ENCODE measurements at regions not wholly inside any gene's neighbourhood (a gene's known extent, or its start where the extent isn't known, plus 50 kb on each side); places are given as distances from the start of the nearest gene placed in this dataset.
"Not testable (repeated sequence)": the region's sequence is repeated elsewhere in the genome, so short reads cannot be mapped to it uniquely, and the experiment has no call there.

GRCh38 chrX:81857192-81857591 is 655.3 kb downstream of the SH3BGRL start:
- no peak for DNase-seq

DNA sequence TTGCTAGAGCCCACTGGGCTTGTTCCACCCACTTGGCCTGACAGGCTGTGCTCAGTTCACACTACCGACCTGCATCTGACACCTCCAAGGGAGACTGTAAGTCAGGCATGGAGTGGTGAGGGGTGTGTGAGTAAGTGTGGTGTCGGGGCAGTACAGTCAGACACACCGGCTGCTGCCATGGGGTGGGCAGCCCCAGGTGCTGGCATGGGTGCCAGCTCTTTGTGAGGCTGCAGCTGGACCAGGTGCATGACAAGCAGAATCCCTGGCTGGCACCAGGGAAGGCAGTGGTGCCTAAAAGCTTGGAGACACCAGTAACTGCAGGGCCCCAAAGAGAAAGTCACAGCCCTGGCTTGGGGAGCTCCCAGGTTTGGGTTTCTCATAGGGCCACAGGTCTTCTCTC is 665.0 kb downstream of the SH3BGRL start:
- no peak for DNase-seq

- DNase-seq, result no peak
Observed at GRCh38 chrX:81868979-81869378, 667.1 kb downstream of the SH3BGRL start.

DNA sequence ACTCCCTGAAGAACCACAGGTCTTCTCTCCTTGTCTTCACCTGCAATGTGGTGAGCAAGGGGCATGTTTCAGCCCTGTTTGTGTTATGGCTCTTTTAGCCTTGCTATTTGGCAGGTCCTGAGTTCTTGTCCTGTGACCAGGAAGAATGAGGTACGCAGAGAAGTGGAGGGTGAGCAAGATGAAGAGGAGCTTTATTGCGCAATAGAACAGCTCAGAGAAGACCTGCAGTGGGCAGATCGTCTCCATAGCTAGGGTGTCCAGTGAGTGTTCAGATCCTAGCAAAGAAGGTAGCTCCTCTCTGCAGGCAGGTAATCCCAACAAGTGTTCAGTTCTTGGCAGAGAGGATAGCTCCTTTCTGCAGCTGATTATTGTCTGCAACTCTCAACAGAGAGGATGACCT is 672.9 kb downstream of the SH3BGRL start:
- DNase-seq, result no peak

GRCh38 chrX:81875800-81876199 is 673.9 kb downstream of the SH3BGRL start:
- DNase-seq, result no peak

- DNase-seq, result no peak
Observed at GRCh38 chrX:81876437-81876836, 674.5 kb downstream of the SH3BGRL start.

- DNase-seq, result no peak
Observed at GRCh38 chrX:81890521-81890920, 688.6 kb downstream of the SH3BGRL start.

- no peak for DNase-seq
Observed at GRCh38 chrX:81900522-81900921, 698.6 kb downstream of the SH3BGRL start.

- DNase-seq, result no peak
Observed at GRCh38 chrX:81925812-81926211, 723.9 kb downstream of the SH3BGRL start.

DNA sequence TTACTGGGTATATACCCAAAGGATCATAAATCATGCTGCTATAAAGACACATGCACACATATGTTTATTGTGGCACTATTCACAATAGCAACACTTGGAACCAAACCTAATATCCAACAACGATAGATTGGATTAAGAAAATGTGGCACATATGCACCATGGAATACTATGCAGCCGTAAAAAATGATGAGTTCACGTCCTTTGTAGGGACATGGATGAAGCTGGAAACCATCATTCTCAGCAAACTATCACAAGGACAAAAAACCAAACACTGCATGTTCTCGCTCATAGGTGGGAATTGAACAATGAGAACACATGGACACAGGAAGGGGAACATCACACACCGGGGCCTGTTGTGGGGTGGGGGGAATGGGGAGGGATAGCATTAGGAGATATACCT is 744.0 kb downstream of the SH3BGRL start:
- not testable (repeated sequence) for DNase-seq

DNA sequence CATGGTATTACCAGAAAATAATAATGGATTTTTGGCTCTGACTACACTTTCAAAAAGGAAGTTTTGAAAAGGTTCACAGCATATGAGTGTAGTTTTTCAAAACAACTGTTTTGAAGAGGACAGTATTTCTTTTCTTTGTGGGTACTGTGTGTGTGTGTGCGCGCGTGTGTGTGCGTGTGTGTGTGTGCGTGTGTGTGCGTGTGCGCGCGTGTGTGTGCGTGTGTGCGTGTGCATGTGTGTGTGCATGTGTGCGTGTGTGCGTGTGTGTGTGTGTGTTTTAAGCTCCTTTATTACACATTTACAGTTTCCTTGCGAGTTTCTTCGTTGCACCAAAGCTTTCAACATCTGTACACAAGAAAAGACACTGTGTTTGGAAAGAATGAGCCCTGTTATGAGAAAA is 755.4 kb downstream of the SH3BGRL start:
- DNase-seq, result no peak

GRCh38 chrX:81957900-81958545 is 756.1 kb downstream of the SH3BGRL start:
- peak; percentile 10 for DNase-seq

GRCh38 chrX:81959964-81960363 is 758.1 kb downstream of the SH3BGRL start:
- DNase-seq, result no peak

GRCh38 chrX:81974413-81974812 is 772.5 kb downstream of the SH3BGRL start:
- not testable (repeated sequence) for DNase-seq

DNA sequence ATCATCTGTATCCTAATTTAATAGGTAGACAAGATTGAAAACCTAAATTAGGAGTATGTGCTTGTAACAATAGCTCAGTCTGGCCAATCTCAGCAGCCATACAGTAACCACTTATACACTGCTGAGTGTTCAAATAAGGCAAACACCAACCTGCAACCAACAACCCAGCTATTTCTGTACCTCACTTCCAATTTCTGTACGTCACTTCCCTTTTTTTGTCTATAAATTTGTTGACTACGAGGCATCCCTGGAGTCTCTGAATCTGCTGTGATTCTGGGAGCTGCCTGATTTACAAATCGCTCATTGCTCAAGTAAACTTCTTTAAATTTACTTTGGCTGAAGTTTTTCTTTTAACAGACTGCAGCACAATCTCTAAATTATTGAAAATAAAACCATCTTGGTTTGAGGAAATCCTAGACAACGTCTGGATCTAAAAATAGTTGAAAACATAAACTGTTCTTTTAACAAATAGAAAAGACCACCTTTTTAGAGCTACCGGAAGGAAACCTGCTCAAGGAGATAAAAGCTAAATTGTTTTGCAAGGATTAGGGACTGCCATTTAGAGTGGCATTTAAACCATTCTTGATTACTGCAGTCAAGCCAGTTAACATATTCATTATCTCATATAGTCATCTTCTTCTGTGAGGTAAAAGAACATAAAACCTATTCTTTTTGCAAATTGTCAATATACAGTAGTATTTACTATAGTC is 778.1 kb downstream of the SH3BGRL start:
- DNase-seq, result no peak

GRCh38 chrX:81987217-81987616 is 785.3 kb downstream of the SH3BGRL start:
- not testable (repeated sequence) for DNase-seq

DNA sequence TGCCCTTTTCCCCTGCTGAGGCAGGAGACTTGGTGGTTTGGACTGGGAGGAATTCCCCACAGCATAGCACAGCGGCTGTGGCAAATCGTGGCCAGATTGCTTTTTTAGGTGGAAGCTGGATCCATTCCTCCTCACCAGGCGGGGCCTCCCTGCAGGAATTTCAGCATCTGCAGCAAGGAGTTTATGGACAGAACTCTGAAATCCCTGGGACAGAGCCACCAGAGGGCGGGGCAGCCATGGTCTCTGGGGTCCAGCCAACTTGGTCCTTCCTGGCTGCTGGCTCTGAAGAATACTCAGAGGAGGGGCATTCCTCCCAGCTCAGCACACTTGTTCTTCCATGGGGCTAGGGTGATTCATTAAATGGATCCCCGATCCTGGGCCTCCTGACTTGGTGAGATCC is 794.3 kb downstream of the SH3BGRL start:
- no peak for DNase-seq

GRCh38 chrX:82029571-82030218 is 827.8 kb downstream of the SH3BGRL start:
- DNase-seq, result no peak

DNA sequence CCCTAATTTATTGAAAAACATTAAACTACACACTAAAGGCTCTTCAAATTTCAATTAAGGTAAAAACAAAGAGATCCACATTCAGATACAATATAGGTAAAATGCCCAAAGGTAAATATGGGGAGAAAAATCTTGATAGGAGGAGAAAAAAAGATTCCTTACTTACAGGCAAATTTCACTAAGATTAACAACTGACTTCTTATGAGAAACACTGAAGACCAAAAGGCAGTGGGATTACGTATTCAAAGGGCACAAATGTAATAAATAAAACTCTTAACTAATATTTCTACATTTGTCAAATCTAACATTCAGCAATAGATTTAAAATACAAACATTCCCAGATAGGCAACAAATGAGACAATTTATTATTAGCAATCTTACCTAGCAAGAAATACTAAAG is 829.3 kb downstream of the SH3BGRL start:
- no peak for DNase-seq

DNA sequence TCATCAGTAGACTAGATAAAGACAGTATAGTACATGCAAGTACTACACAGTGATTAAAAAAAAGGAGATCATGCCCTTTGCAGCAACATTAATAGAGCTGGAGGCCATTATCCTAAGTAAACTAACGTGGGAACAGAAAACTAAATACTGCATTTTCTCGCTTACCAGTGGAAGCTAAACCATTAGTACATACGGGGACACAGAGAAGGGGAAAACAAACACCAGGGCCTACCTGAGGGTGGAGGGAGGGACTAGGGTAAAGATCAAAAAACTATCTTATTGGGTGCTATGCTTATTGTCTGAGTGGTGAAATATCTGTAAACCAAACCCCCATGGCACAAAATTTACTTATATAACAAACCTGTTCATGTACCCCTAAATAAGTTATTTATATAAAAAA is 836.9 kb downstream of the SH3BGRL start:
- no peak for DNase-seq

GRCh38 chrX:82041034-82041433 is 839.1 kb downstream of the SH3BGRL start:
- DNase-seq, result no peak

DNA sequence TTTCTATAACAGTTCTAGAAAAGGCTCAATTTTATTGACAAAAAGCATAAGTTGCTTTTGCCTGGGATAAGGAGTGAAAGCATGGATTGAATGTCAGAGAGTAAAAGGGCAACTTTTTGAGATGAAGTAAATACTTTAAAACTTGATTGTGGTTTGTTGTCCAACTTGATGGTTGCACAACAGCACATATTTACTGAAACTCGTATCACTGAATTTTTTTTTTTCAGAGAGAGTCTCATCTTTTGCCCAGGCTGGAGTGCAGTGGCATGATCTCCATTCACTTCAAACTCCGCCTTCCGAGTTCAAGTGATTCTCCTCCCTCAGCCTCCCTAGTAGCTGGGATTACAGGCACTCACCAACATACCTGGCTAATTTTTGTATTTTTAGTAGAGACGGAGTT is 856.8 kb downstream of the SH3BGRL start:
- DNase-seq, result no peak

DNA sequence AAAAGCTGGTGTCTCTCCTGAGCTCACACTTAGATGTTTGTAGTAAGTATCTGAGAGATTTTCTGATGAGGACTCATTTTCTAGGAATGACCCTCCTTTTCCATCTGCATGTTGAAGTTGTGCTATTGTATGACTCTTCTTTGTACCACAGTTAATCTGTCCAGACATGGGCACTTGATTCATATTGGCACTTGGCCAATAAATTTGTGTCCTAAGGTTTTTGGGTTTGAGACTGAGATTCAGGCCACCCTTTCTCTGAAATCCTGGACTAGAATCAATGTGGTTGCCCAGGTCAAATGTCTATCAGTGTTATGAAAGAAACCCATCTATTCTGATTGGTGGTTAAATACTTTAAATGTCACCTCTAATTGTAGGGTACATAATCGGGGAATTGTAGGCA is 869.0 kb downstream of the SH3BGRL start:
- no peak for DNase-seq

DNA sequence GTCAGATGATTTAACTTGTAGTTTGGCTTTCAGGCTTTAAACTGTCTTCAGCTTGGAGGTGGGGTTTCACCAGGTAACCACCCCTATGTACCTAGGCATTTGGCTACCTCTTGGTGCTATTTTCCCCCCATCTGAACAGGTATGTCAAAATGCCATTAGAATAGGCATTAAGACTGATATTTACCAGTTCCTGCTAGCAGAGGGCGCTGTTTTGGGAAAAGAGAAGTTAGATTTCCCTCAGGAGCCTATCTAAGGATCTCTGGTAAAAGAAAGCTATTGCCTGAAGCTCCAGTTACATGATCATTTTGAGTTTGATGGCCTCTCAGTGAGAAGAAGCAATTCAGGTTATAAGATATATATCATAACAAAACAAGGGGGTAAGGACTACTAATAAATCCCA is 879.1 kb downstream of the SH3BGRL start:
- no peak for DNase-seq

All from central memory CD4-positive, alpha-beta T cell (primary cell).